Neural crest cell (in vitro differentiated cells): ENCODE measurements at regions not wholly inside any gene's neighbourhood (a gene's known extent, or its start where the extent isn't known, plus 50 kb on each side); places are given as distances from the start of the nearest gene placed in this dataset.
"Not testable (repeated sequence)": the region's sequence is repeated elsewhere in the genome, so short reads cannot be mapped to it uniquely, and the experiment has no call there.

Source experiments
- DNase-seq: peaks from one replicate; pipeline ENCODE4 v3.0.0; 2021; ENCODE audit warnings: low read depth, mixed read lengths, low spot score
- H3K27ac Mint-ChIP-seq: one replicate; pipeline ENCODE4 v1.8.0; 2021; ENCODE audit warnings: mild to moderate bottlenecking, mixed read lengths; ENCODE audit not compliant: unreplicated experiment
- H3K27me3 Mint-ChIP-seq: 2 replicates; pipeline ENCODE4 v1.8.0; 2021; ENCODE audit warnings: low read depth, mild to moderate bottlenecking, mixed read lengths
- H3K36me3 Mint-ChIP-seq: 2 replicates; pipeline ENCODE4 v1.8.0; 2021; ENCODE audit warnings: low read depth, mild to moderate bottlenecking, mixed read lengths
- H3K4me1 Mint-ChIP-seq: 2 replicates; pipeline ENCODE4 v1.8.0; 2021; ENCODE audit warnings: mixed read lengths
- H3K4me3 Mint-ChIP-seq: one replicate; pipeline ENCODE4 v1.8.0; 2021; ENCODE audit warnings: mild to moderate bottlenecking, mixed read lengths
- H3K9me3 Mint-ChIP-seq: 2 replicates; pipeline ENCODE4 v1.8.0; 2021; ENCODE audit warnings: mixed read lengths
- TF ChIP-seq, protein P1 (sequence below): fragments of 200-600 bp; sonication (generic); conservative IDR thresholded peaks from 2 replicates; pipeline ENCODE4 v1.5.0; 2021; ENCODE audit warnings: antibody characterized with exemption, mild to moderate bottlenecking

DNA sequence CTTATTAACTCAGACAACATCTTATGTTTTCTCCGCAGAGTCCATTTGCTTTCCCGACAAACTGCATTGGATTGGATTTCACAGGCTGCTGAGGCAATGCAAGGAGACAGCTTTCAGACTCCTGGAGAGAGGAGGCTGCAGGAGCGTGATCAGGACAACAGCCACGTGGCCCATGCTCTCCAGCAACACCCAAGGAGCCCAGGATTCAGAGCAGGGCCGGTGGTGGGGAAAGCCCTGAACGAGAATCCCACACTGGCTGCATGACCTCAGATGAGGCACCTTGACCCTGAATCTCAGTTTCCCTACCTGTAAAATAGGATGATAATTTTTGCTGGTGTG lies 78.3 kb upstream of the NFASC start:
- Mint-ChIP-seq H3K27ac (no peak overlapping the region), H3K36me3 (no peaks in the 10 kb centered on the region), H3K9me3 (no peaks in the 10 kb centered on the region), H3K4me1 (no peaks in the 10 kb centered on the region), H3K27me3 (peaks cover 39% of the 10 kb centered on the region), H3K4me3 (no peak overlapping the region)
- TF ChIP-seq, protein P1, sequence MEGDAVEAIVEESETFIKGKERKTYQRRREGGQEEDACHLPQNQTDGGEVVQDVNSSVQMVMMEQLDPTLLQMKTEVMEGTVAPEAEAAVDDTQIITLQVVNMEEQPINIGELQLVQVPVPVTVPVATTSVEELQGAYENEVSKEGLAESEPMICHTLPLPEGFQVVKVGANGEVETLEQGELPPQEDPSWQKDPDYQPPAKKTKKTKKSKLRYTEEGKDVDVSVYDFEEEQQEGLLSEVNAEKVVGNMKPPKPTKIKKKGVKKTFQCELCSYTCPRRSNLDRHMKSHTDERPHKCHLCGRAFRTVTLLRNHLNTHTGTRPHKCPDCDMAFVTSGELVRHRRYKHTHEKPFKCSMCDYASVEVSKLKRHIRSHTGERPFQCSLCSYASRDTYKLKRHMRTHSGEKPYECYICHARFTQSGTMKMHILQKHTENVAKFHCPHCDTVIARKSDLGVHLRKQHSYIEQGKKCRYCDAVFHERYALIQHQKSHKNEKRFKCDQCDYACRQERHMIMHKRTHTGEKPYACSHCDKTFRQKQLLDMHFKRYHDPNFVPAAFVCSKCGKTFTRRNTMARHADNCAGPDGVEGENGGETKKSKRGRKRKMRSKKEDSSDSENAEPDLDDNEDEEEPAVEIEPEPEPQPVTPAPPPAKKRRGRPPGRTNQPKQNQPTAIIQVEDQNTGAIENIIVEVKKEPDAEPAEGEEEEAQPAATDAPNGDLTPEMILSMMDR: no peak
- DNase-seq: no peak

DNA sequence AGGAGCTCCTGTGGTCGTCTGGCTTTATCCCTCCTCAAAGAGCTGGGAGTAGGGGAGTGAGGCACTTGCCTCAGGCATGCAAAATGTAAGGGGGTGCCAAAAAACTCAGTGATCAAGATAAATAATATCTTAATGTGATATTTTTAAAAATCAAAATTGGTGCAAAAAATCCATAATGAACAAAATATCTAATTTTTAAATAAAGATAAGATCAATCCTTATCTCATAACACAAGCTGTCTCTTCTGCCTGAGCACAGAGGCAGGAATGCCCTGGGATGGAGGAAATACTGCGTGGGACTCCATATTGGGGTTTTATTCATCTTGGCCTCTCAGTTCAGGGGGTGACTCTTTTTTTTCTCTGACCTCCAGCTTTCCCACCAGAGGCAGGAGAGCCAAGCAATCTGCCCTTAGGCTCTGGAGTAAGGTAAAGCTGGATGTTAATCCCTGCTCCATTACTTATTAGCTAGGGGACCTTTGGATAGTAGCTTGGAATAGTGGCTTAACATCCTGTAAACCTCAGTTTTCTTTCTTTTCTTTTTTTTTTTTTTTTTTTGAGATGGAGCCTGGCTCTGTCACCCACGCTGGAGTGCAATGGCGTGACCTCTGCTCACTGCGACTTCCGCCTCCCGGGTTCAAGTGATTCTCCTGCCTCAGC lies 77.3 kb upstream of the NFASC start:
- Mint-ChIP-seq H3K27me3 (peaks cover 31% of the 10 kb centered on the region), H3K4me1 (no peaks in the 10 kb centered on the region), H3K4me3 (no peak overlapping the region), H3K27ac (no peak overlapping the region), H3K36me3 (no peaks in the 10 kb centered on the region), H3K9me3 (no peaks in the 10 kb centered on the region)
- no peak for DNase-seq
- TF ChIP-seq, protein P1: no peak

DNA sequence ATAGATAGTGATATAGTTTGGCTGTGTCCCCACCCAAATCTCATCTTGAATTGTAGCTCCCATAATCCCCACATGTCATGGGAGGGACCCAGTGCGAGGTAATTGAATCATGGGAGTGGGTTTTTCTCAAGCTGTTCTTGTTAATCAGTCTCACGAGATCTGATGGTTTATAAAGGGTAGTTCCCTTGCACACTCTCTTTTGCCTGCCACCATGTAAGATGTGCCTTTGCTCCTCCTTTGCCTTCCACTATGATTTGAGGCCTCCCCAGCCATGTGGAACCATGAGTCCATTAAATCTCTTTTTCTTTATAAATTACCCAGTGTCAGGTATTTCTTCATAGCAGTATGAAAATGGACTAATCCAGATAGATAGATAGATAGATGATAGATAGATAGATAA lies 73.8 kb upstream of the NFASC start:
- H3K27me3 Mint-ChIP-seq, H3K4me1 Mint-ChIP-seq, H3K36me3 Mint-ChIP-seq, H3K4me3 Mint-ChIP-seq, H3K9me3 Mint-ChIP-seq, H3K27ac Mint-ChIP-seq, DNase-seq: not testable (repeated sequence)

DNA sequence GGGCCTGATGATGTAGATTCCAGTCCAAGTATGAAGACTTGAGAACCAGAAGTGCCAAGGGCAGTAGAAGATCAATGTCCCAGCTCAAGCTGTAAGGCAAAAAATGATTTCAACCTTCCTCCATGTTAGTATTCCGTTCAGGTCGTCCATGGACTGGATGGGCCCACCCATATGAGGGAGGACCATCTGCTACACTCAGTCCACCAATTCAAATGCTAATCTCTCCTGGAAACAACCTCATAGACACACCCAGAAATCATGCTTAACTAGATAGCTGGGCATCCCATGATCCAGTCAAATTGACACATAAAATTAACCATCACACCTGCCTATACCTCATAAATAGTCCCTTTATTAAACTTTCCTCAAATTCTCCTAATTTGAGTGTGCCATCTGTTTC lies 73.3 kb upstream of the NFASC start:
- H3K9me3 Mint-ChIP-seq: no peaks in the 10 kb centered on the region
- no peaks in the 10 kb centered on the region for H3K4me1 Mint-ChIP-seq
- DNase-seq: no peak
- no peak overlapping the region for H3K27ac Mint-ChIP-seq
- no peaks in the 10 kb centered on the region for H3K36me3 Mint-ChIP-seq
- TF ChIP-seq, protein P1: no peak
- H3K27me3 Mint-ChIP-seq: no peaks in the 10 kb centered on the region
- H3K4me3 Mint-ChIP-seq: no peak overlapping the region

DNA sequence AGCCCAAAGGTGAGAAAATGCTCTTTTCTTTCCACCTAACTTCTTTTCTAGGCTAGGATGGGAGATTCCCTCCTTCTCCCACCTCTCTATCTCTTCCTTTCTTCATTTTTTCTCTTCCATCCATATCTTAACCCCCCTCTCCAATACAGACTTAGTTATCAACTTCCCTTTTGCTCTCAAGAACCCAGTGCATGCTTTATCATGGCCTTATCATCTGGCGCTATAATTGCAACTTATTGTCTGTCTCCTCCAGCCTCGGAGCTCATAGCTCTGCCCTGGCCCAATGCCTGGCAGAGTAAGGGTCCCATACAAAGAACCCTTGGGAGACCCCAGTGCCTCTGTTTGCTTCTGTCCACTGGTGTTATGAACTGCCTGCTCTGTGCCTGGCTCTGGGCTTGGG lies 71.0 kb upstream of the NFASC start:
- no peaks in the 10 kb centered on the region for H3K9me3 Mint-ChIP-seq
- H3K4me1 Mint-ChIP-seq: no peaks in the 10 kb centered on the region
- no peaks in the 10 kb centered on the region for H3K27me3 Mint-ChIP-seq
- H3K36me3 Mint-ChIP-seq: no peaks in the 10 kb centered on the region
- TF ChIP-seq, protein P1: no peak
- no peak for DNase-seq
- H3K27ac Mint-ChIP-seq: no peak overlapping the region
- H3K4me3 Mint-ChIP-seq: no peak overlapping the region

DNA sequence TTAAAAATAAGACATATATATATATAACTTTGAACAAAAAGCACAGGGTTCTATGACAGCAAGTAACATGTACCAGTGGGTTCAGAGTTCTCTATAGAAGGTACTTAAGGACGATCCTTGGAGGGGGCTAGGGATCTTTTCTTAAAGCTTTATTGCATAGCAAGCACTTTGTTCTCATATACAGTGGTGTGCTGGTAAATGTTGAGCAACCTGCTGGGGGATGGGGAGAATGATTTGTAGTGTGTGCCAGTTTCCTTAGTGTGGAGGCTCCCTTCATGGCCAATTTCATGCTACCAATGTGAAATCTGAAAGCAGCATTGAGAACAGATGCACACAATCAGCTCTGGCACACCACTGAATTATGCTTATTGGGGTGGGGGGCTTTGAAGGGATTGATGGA lies 69.5 kb upstream of the NFASC start:
- Mint-ChIP-seq H3K27me3 (no peaks in the 10 kb centered on the region), H3K36me3 (no peaks in the 10 kb centered on the region), H3K9me3 (no peaks in the 10 kb centered on the region), H3K4me1 (no peaks in the 10 kb centered on the region), H3K27ac (no peak overlapping the region), H3K4me3 (no peak overlapping the region)
- DNase-seq: no peak
- TF ChIP-seq, protein P1: no peak
